ENCODE measurements at regions not wholly inside any gene's neighbourhood (a gene's known extent, or its start where the extent isn't known, plus 50 kb on each side); places are given as distances from the start of the nearest gene placed in this dataset.

- Histone ChIP-seq H3K27ac (ENCODE audit: low read length) (no peak overlapping the region), H2AFZ (ENCODE audit: low read depth, low read length) (no peak overlapping the region), H3K4me2 (ENCODE audit: low read length) (no peak overlapping the region), H3K79me2 (ENCODE audit: low read length) (no peaks in the 10 kb centered on the region), H3K9me3 (ENCODE audit: insufficient read depth, low read length) (peaks cover 10% of the 10 kb centered on the region; the same call in 1 of the 2 replicates), H3K9ac (ENCODE audit: low read length) (no peak overlapping the region), H3K36me3 (replicated peaks; ENCODE audit: low read depth, low read length) (no peaks in the 10 kb centered on the region), H4K20me1 (ENCODE audit: insufficient read depth, low read length) (no peaks in the 10 kb centered on the region), H3K4me3 (ENCODE audit: low read length) (no peak overlapping the region), H3K27me3 (ENCODE audit: low read depth, low read length) (no peaks in the 10 kb centered on the region; the same call in 1 of the 2 replicates), H3K4me1 (ENCODE audit: low read length) (peaks cover 9% of the 10 kb centered on the region)
- TF ChIP-seq CTCF (IDR thresholded peaks at IDR 0.05; ENCODE audit: low read depth, low read length) (no peak), EZH2phosphoT487 (IDR thresholded peaks at IDR 0.05; ENCODE audit: low read depth) (no peak)
Observed at GRCh38 chr20:24880356-24880755, 68.7 kb upstream of the CST7 start.

- Histone ChIP-seq H3K9me3 (ENCODE audit: insufficient read depth, low read length) (no peaks in the 10 kb centered on the region), H3K36me3 (replicated peaks; ENCODE audit: low read depth, low read length) (no peaks in the 10 kb centered on the region), H3K4me2 (ENCODE audit: low read length) (no peak overlapping the region), H3K4me3 (ENCODE audit: low read length) (no peak overlapping the region), H3K27ac (ENCODE audit: low read length) (no peak overlapping the region), H4K20me1 (ENCODE audit: insufficient read depth, low read length) (no peaks in the 10 kb centered on the region), H2AFZ (ENCODE audit: low read depth, low read length) (no peak overlapping the region), H3K27me3 (ENCODE audit: low read depth, low read length) (peaks cover 2% of the 10 kb centered on the region; the same call in 1 of the 2 replicates), H3K9ac (ENCODE audit: low read length) (no peak overlapping the region), H3K4me1 (ENCODE audit: low read length) (no peaks in the 10 kb centered on the region), H3K79me2 (ENCODE audit: low read length) (no peaks in the 10 kb centered on the region)
- no peak for TF ChIP-seq EZH2phosphoT487 (IDR thresholded peaks at IDR 0.05; ENCODE audit: low read depth)
- no peak for TF ChIP-seq CTCF (IDR thresholded peaks at IDR 0.05; ENCODE audit: low read depth, low read length)
Observed at GRCh38 chr20:24890286-24890685, 58.8 kb upstream of the CST7 start.

- Histone ChIP-seq H3K4me3 (ENCODE audit: low read length) (no peak overlapping the region), H2AFZ (ENCODE audit: low read depth, low read length) (no peak overlapping the region), H3K36me3 (replicated peaks; ENCODE audit: low read depth, low read length) (no peaks in the 10 kb centered on the region), H3K27ac (ENCODE audit: low read length) (no peak overlapping the region), H3K9me3 (ENCODE audit: insufficient read depth, low read length) (no peaks in the 10 kb centered on the region), H3K4me2 (ENCODE audit: low read length) (no peak overlapping the region), H4K20me1 (ENCODE audit: insufficient read depth, low read length) (no peaks in the 10 kb centered on the region), H3K27me3 (ENCODE audit: low read depth, low read length) (0 out of 2 replicates have a peak, but pooled peaks cover 2% of the 10 kb centered on the region), H3K79me2 (ENCODE audit: low read length) (no peaks in the 10 kb centered on the region), H3K4me1 (ENCODE audit: low read length) (no peaks in the 10 kb centered on the region), H3K9ac (ENCODE audit: low read length) (no peak overlapping the region)
- TF ChIP-seq EZH2phosphoT487 (IDR thresholded peaks at IDR 0.05; ENCODE audit: low read depth): no peak
- TF ChIP-seq CTCF (IDR thresholded peaks at IDR 0.05; ENCODE audit: low read depth, low read length): no peak
Observed at GRCh38 chr20:24891546-24892393, 57.3 kb upstream of the CST7 start.

- Histone ChIP-seq H4K20me1 (ENCODE audit: insufficient read depth, low read length) (no peaks in the 10 kb centered on the region), H3K79me2 (ENCODE audit: low read length) (no peaks in the 10 kb centered on the region), H2AFZ (ENCODE audit: low read depth, low read length) (no peak overlapping the region), H3K27ac (ENCODE audit: low read length) (no peak overlapping the region), H3K4me1 (ENCODE audit: low read length) (no peaks in the 10 kb centered on the region), H3K4me2 (ENCODE audit: low read length) (no peak overlapping the region), H3K4me3 (ENCODE audit: low read length) (no peak overlapping the region), H3K27me3 (ENCODE audit: low read depth, low read length) (0 out of 2 replicates have a peak, but pooled peaks cover 2% of the 10 kb centered on the region), H3K9ac (ENCODE audit: low read length) (no peak overlapping the region), H3K9me3 (ENCODE audit: insufficient read depth, low read length) (no peaks in the 10 kb centered on the region), H3K36me3 (replicated peaks; ENCODE audit: low read depth, low read length) (no peaks in the 10 kb centered on the region)
- TF ChIP-seq EZH2phosphoT487 (IDR thresholded peaks at IDR 0.05; ENCODE audit: low read depth) (no peak), CTCF (IDR thresholded peaks at IDR 0.05; ENCODE audit: low read depth, low read length) (no peak)
Observed at GRCh38 chr20:24892522-24892921, 56.5 kb upstream of the CST7 start.

Measured in OCI-LY3 (cell line).